ENCODE measurements at regions not wholly inside any gene's neighbourhood (a gene's known extent, or its start where the extent isn't known, plus 50 kb on each side); places are given as distances from the start of the nearest gene placed in this dataset.

GRCh38 chr3:159166899-159167586, 365.2 kb downstream of the MFSD1 start:
- TF ChIP-seq, protein P1, sequence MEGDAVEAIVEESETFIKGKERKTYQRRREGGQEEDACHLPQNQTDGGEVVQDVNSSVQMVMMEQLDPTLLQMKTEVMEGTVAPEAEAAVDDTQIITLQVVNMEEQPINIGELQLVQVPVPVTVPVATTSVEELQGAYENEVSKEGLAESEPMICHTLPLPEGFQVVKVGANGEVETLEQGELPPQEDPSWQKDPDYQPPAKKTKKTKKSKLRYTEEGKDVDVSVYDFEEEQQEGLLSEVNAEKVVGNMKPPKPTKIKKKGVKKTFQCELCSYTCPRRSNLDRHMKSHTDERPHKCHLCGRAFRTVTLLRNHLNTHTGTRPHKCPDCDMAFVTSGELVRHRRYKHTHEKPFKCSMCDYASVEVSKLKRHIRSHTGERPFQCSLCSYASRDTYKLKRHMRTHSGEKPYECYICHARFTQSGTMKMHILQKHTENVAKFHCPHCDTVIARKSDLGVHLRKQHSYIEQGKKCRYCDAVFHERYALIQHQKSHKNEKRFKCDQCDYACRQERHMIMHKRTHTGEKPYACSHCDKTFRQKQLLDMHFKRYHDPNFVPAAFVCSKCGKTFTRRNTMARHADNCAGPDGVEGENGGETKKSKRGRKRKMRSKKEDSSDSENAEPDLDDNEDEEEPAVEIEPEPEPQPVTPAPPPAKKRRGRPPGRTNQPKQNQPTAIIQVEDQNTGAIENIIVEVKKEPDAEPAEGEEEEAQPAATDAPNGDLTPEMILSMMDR (optimal IDR thresholded peaks at IDR 0.05 in 1 of 3, IDR thresholded peaks at IDR 0.05 in 1 of 3, conservative IDR thresholded peaks at IDR 0.05 in 1 of 3; ENCODE audit: extremely low read depth in 1 of 3, insufficient read depth in 2 of 3, low read length in 3 of 3), result no peak
- TF ChIP-seq EZH2 (IDR thresholded peaks at IDR 0.05; ENCODE audit: low read length), result no peak
